ENCODE measurements at regions not wholly inside any gene's neighbourhood (a gene's known extent, or its start where the extent isn't known, plus 50 kb on each side); places are given as distances from the start of the nearest gene placed in this dataset.

- H3K4me2 ChIP-seq (ENCODE audit: low read length), result no peak overlapping the region
- no peaks in the 10 kb centered on the region for H3K79me2 ChIP-seq (ENCODE audit: control insufficient read depth, low read length)
- H3K4me3 ChIP-seq (ENCODE audit: low read length), result no peak overlapping the region
- H3F3A ChIP-seq (ENCODE audit: control insufficient read depth, insufficient read depth), result no peaks in the 10 kb centered on the region
- H3K27me3 ChIP-seq (ENCODE audit: control insufficient read depth, low read length), result no peaks in the 10 kb centered on the region
- H3K27ac ChIP-seq (ENCODE audit: low read depth, low read length), result no peak overlapping the region
- H4K20me1 ChIP-seq (ENCODE audit: control insufficient read depth, insufficient read depth, low read depth, low read length), result no peaks in the 10 kb centered on the region
- no peaks in the 10 kb centered on the region for H3K4me1 ChIP-seq (ENCODE audit: control insufficient read depth, low read length)
- TF ChIP-seq, protein P1, sequence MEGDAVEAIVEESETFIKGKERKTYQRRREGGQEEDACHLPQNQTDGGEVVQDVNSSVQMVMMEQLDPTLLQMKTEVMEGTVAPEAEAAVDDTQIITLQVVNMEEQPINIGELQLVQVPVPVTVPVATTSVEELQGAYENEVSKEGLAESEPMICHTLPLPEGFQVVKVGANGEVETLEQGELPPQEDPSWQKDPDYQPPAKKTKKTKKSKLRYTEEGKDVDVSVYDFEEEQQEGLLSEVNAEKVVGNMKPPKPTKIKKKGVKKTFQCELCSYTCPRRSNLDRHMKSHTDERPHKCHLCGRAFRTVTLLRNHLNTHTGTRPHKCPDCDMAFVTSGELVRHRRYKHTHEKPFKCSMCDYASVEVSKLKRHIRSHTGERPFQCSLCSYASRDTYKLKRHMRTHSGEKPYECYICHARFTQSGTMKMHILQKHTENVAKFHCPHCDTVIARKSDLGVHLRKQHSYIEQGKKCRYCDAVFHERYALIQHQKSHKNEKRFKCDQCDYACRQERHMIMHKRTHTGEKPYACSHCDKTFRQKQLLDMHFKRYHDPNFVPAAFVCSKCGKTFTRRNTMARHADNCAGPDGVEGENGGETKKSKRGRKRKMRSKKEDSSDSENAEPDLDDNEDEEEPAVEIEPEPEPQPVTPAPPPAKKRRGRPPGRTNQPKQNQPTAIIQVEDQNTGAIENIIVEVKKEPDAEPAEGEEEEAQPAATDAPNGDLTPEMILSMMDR (IDR thresholded peaks at IDR 0.05; ENCODE audit: low read depth, low read length, poor library complexity, severe bottlenecking), result no peak
- TF ChIP-seq EZH2phosphoT487 (IDR thresholded peaks at IDR 0.05; ENCODE audit: borderline replicate concordance, low read length), result no peak
- H3K9me3 ChIP-seq (ENCODE audit: control insufficient read depth, insufficient read depth, low read length), result no peaks in the 10 kb centered on the region
- H3K36me3 ChIP-seq (ENCODE audit: control insufficient read depth, low read length), result no peaks in the 10 kb centered on the region
- H3K9me2 ChIP-seq (replicated peaks; ENCODE audit: control insufficient read depth, low read length), result no peaks in the 10 kb centered on the region
Observed at GRCh38 chr12:63008372-63008771, 73.4 kb upstream of the PPM1H start.

- TF ChIP-seq, protein P1 (IDR thresholded peaks at IDR 0.05; ENCODE audit: low read depth, low read length, poor library complexity, severe bottlenecking), result no peak
- no peak for TF ChIP-seq EZH2phosphoT487 (IDR thresholded peaks at IDR 0.05; ENCODE audit: borderline replicate concordance, low read length)
- no peaks in the 10 kb centered on the region for H3K27me3 ChIP-seq (ENCODE audit: control insufficient read depth, low read length)
- H3K4me2 ChIP-seq (ENCODE audit: low read length), result no peak overlapping the region
- no peaks in the 10 kb centered on the region for H3K79me2 ChIP-seq (ENCODE audit: control insufficient read depth, low read length)
- no peak overlapping the region for H3K4me3 ChIP-seq (ENCODE audit: low read length)
- H3K9me2 ChIP-seq (replicated peaks; ENCODE audit: control insufficient read depth, low read length), result no peaks in the 10 kb centered on the region
- H4K20me1 ChIP-seq (ENCODE audit: control insufficient read depth, insufficient read depth, low read depth, low read length), result no peaks in the 10 kb centered on the region
- no peaks in the 10 kb centered on the region for H3K36me3 ChIP-seq (ENCODE audit: control insufficient read depth, low read length)
- no peaks in the 10 kb centered on the region for H3K4me1 ChIP-seq (ENCODE audit: control insufficient read depth, low read length)
- no peak overlapping the region for H3K27ac ChIP-seq (ENCODE audit: low read depth, low read length)
- no peaks in the 10 kb centered on the region for H3K9me3 ChIP-seq (ENCODE audit: control insufficient read depth, insufficient read depth, low read length)
- H3F3A ChIP-seq (ENCODE audit: control insufficient read depth, insufficient read depth), result no peaks in the 10 kb centered on the region
Observed at GRCh38 chr12:63007726-63008125, 72.8 kb upstream of the PPM1H start.

- H3K4me1 ChIP-seq (ENCODE audit: control insufficient read depth, low read length), result no peaks in the 10 kb centered on the region
- H3K79me2 ChIP-seq (ENCODE audit: control insufficient read depth, low read length), result no peaks in the 10 kb centered on the region
- no peaks in the 10 kb centered on the region for H3K9me2 ChIP-seq (replicated peaks; ENCODE audit: control insufficient read depth, low read length)
- no peak overlapping the region for H3K4me3 ChIP-seq (ENCODE audit: low read length)
- no peaks in the 10 kb centered on the region for H3K36me3 ChIP-seq (ENCODE audit: control insufficient read depth, low read length)
- no peaks in the 10 kb centered on the region for H3K9me3 ChIP-seq (ENCODE audit: control insufficient read depth, insufficient read depth, low read length)
- no peaks in the 10 kb centered on the region for H4K20me1 ChIP-seq (ENCODE audit: control insufficient read depth, insufficient read depth, low read depth, low read length)
- no peaks in the 10 kb centered on the region for H3K27me3 ChIP-seq (ENCODE audit: control insufficient read depth, low read length)
- no peaks in the 10 kb centered on the region for H3F3A ChIP-seq (ENCODE audit: control insufficient read depth, insufficient read depth)
- H3K4me2 ChIP-seq (ENCODE audit: low read length), result no peak overlapping the region
- no peak overlapping the region for H3K27ac ChIP-seq (ENCODE audit: low read depth, low read length)
- TF ChIP-seq, protein P1 (IDR thresholded peaks at IDR 0.05; ENCODE audit: low read depth, low read length, poor library complexity, severe bottlenecking), result no peak
- TF ChIP-seq EZH2phosphoT487 (IDR thresholded peaks at IDR 0.05; ENCODE audit: borderline replicate concordance, low read length), result no peak
Observed at GRCh38 chr12:63006536-63006935, 71.6 kb upstream of the PPM1H start.

DNA sequence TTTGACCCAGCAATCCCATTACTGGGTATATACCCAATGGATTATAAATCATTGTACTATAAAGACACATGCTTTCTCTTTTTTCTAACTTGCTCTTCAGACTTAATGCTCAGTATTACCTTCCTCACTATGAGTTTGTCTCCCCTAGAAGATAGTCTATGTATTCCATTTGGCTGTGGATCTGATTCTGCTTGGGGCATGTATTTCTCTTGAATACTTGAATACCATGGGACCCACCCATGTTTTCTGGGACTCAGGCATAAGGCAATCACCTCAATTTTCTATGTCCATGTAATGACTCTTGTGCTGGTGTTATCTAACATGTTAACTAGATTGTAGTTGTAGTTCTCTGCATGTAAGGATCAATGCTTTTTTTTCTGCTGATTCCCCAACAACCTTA, 70.4 kb upstream of the PPM1H start:
- Histone ChIP-seq H3K9me3 (ENCODE audit: control insufficient read depth, insufficient read depth, low read length) (no peaks in the 10 kb centered on the region), H3F3A (ENCODE audit: control insufficient read depth, insufficient read depth) (no peaks in the 10 kb centered on the region), H3K4me3 (ENCODE audit: low read length) (no peak overlapping the region), H3K27me3 (ENCODE audit: control insufficient read depth, low read length) (no peaks in the 10 kb centered on the region), H4K20me1 (ENCODE audit: control insufficient read depth, insufficient read depth, low read depth, low read length) (no peaks in the 10 kb centered on the region), H3K36me3 (ENCODE audit: control insufficient read depth, low read length) (no peaks in the 10 kb centered on the region), H3K79me2 (ENCODE audit: control insufficient read depth, low read length) (no peaks in the 10 kb centered on the region), H3K9me2 (replicated peaks; ENCODE audit: control insufficient read depth, low read length) (no peaks in the 10 kb centered on the region), H3K27ac (ENCODE audit: low read depth, low read length) (no peak overlapping the region), H3K4me1 (ENCODE audit: control insufficient read depth, low read length) (no peaks in the 10 kb centered on the region), H3K4me2 (ENCODE audit: low read length) (no peak overlapping the region)
- TF ChIP-seq EZH2phosphoT487 (IDR thresholded peaks at IDR 0.05; ENCODE audit: borderline replicate concordance, low read length), result no peak
- TF ChIP-seq, protein P1 (IDR thresholded peaks at IDR 0.05; ENCODE audit: low read depth, low read length, poor library complexity, severe bottlenecking), result no peak

Data from DOHH2 (cell line).